Upper lobe of left lung (tissue), 6 donors: ENCODE measurements at regions not wholly inside any gene's neighbourhood (a gene's known extent, or its start where the extent isn't known, plus 50 kb on each side); places are given as distances from the start of the nearest gene placed in this dataset.
"Not testable (repeated sequence)": the region's sequence is repeated elsewhere in the genome, so short reads cannot be mapped to it uniquely, and the experiment has no call there.

Experiments used
- ATAC-seq, 2 donors: fragments of 200-7000 bp; cut with Tn5 transposase; one replicate each; pipeline ENCODE4 v1.9.1; 2022; ENCODE audit warnings: mild to moderate bottlenecking in 2 of 2, moderate library complexity in 2 of 2; ENCODE audit not compliant: low FRiP score in 2 of 2
- DNase-seq, 2 donors: peaks; one replicate each; pipeline ENCODE4 v3.0.0-alpha.2; 2019 to 2020
- H3K27ac ChIP-seq, 4 donors: fragments of 200-600 bp; sonication (generic); one replicate each; pipeline ENCODE4 v1.5.1; 2016 to 2019
- H3K27me3 ChIP-seq, 4 donors: fragments of 200-600 bp; sonication (generic); one replicate each; pipeline ENCODE4 v1.5.1; 2017 to 2019
- H3K36me3 ChIP-seq, 4 donors: fragments of 200-600 bp; sonication (generic); one replicate each; pipeline ENCODE4 v1.5.1; 2016 to 2019
- H3K4me1 ChIP-seq, 4 donors: fragments of 200-600 bp; sonication (generic); one replicate each; pipeline ENCODE4 v1.5.1; 2018 to 2019
- H3K4me3 ChIP-seq, 4 donors: fragments of 200-600 bp; sonication (generic); one replicate each; pipeline ENCODE4 v1.5.1; 2017 to 2019; ENCODE audit warnings: mild to moderate bottlenecking in 2 of 4, moderate library complexity in 1 of 4
- H3K9me3 ChIP-seq, 4 donors: fragments of 200-600 bp; sonication (generic); one replicate each; pipeline ENCODE4 v1.5.1; 2018 to 2019
- EP300 ChIP-seq, 4 donors: sonication (generic); formaldehyde crosslinking; IDR thresholded peaks; one replicate each; pipeline ENCODE4 v1.5.1; 2017; ENCODE audit warnings: antibody characterized with exemption in 4 of 4, control low read depth in 2 of 4
- POLR2A ChIP-seq, 4 donors: fragments of 450-650 bp; IDR thresholded peaks; one replicate each; pipeline ENCODE4 v1.5.1; 2016 to 2017; ENCODE audit warnings: antibody characterized with exemption in 4 of 4, mild to moderate bottlenecking in 2 of 4
- POLR2AphosphoS5 ChIP-seq, 2 donors: sonication (generic); formaldehyde crosslinking; IDR thresholded peaks; one replicate each; pipeline ENCODE4 v1.5.1; 2017; ENCODE audit warnings: antibody characterized with exemption in 2 of 2
- WGBS, 2 donors: methylation state at CpG; one replicate each; pipeline ENCODE4 v1.1.5; 2017 to 2018; 5-methylcytosine and 5-hydroxymethylcytosine counted together
- TF ChIP-seq, protein P1 (sequence below), 6 experiments: fragments of 450-650 bp in 4 of 6; fragments of 200-600 bp in 2 of 6; sonication (generic) in 2 of 6; IDR thresholded peaks; one replicate each; pipeline ENCODE4 v1.5.1; 2016 to 2019; ENCODE audit warnings: antibody characterized with exemption in 6 of 6
- donor health status: DM: no; HTN: no; CAD: no; lungs with moderate emphysema.
- donor health status: DM: no; HTN: yes; CAD: no; lungs with severe emphysema.

DNA sequence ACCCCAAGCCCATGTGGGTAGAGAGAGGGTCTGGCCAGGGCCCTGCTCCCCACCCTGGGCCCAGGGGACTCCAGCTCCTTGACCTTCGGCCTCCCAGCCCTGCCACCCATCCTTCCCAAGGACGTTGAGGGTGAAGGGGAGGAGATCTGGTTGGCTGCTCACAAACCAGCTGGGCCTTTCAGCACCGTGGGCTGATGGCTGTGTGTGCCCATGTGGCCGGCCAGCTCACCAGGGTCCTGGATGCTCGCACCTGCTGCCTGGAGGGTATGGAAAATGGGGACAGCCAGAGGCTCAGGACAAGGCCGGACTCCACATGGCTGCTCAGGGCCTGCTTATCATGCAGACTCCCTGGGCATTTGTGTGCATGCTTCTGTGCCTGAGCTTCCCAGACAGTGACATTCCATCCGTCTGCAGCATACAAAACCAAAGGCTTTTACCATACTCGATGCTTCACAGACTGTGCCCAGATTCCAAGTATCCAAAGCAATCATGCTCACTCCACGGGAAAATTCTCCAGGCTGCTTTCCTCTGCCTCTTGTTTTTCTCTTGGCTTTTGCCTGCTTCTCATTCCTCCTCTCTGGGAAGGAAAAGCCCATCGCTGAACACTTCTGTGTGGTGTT lies 112.5 kb upstream of the ZNF469 start:
- not testable (repeated sequence) for H3K9me3 ChIP-seq, H3K27me3 ChIP-seq, H3K27ac ChIP-seq, H3K36me3 ChIP-seq, DNase-seq, ATAC-seq, H3K4me3 ChIP-seq, H3K4me1 ChIP-seq
- 79% methylated on average over 8 to 10 of the region's 10 CpGs for WGBS, 2 donors

DNA sequence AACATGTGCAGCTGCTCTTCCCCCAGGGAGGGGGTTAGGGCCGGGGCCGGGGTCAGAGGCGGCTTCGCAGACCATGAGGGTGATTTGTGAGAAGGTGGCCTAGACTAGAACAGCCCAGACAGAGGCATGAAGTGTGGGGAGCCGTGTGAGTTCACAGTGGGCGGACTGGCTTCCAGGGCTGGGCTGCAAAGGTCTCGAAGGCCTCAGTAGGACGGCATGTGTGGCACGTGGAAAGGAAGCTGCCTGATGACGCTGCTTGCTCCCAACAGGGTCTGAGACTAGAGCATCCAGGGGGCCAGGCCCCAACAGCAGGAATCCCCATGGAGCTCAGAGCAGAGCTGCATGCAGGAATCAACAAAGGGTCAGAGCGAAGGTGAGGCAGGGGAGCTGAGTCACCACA lies 111.5 kb upstream of the ZNF469 start:
- not testable (repeated sequence) for H3K27me3 ChIP-seq, H3K36me3 ChIP-seq, ATAC-seq, DNase-seq, H3K4me1 ChIP-seq, H3K4me3 ChIP-seq, H3K27ac ChIP-seq, H3K9me3 ChIP-seq
- WGBS, 2 donors = 93% methylated on average over 3 of the region's 11 CpGs; no CpG with 5 or more reads in 1 of the 2 donors

DNA sequence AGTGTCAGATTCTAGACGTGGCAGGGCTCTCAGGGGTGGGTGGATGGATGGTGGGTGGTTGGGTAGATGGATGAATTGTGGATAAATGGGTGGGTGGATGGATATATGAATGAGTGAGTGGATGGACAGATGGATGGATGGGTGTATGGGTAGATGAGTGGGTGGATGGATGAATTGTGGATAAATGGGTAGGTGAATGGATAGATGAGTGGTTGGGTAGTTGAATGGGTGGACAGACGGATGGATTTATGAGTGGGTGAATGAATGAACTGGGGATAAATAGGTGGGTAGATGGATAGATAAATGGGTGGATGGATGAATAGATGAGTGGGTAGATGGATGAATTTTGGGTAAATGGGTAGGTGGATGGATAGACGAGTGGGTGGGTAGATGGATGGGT lies 111.0 kb upstream of the ZNF469 start:
- not testable (repeated sequence) for H3K4me1 ChIP-seq, DNase-seq, H3K27ac ChIP-seq, H3K9me3 ChIP-seq, H3K4me3 ChIP-seq, H3K36me3 ChIP-seq, ATAC-seq, H3K27me3 ChIP-seq
- WGBS, 2 donors = 65 to 77% methylated on average over 3 of the region's 3 CpGs

DNA sequence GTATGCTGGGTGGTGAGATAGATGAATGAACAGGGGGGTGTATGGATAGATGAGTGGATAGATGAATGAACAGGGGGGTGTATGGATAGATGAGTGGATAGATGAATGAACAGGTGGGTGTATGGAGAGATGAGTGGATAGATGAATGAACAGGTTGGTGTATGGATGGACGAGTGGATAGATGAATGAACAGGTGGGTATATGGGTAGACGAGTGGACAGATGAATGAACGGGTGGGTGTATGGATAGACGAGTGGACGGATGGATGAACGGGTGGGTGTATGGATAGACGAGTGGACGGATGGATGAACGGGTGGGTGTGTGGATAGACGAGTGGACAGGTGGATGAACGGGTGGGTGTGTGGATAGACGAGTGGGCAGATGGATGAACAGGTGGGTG lies 110.3 kb upstream of the ZNF469 start:
- H3K36me3 ChIP-seq, H3K27me3 ChIP-seq, H3K4me1 ChIP-seq, ATAC-seq, H3K9me3 ChIP-seq, H3K4me3 ChIP-seq, DNase-seq, H3K27ac ChIP-seq: not testable (repeated sequence)
- WGBS, 2 donors = 87% methylated on average over 12 of the region's 12 CpGs

DNA sequence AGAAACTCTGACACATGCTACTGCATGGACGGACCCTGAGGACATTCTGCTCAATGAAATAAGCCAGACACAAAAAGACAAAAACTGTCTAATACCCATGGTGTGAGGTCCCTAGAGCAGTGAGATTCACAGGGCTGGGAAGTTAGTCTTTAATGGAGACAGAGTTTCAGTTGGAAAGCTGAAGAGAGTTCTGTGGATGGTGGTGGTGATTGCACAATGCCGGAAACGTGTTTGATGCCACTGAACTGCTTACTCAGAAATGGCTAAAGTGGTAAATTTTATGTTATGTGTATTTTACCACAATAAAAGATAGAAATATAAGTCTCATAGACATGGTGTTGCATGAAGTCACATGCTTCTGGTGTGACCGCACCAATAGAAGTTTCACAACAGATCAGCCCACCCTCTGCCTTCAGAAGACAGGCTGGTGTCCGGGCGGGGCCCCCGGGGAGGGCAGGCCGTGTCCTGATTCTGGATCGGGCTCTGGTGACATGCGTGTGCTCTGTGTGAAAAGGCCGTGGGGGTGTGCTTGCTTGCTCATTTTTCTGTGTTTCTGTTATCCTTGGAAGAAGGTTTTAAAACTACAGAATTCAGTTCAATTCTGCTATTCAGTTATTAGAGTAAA lies 108.5 kb upstream of the ZNF469 start:
- DNase-seq, H3K4me3 ChIP-seq, H3K36me3 ChIP-seq, H3K4me1 ChIP-seq, H3K27me3 ChIP-seq, H3K9me3 ChIP-seq, H3K27ac ChIP-seq: not testable (repeated sequence)
- 64 to 71% methylated on average over 11 of the region's 11 CpGs for WGBS, 2 donors
- ATAC-seq = peak; percentile 44 to 87

DNA sequence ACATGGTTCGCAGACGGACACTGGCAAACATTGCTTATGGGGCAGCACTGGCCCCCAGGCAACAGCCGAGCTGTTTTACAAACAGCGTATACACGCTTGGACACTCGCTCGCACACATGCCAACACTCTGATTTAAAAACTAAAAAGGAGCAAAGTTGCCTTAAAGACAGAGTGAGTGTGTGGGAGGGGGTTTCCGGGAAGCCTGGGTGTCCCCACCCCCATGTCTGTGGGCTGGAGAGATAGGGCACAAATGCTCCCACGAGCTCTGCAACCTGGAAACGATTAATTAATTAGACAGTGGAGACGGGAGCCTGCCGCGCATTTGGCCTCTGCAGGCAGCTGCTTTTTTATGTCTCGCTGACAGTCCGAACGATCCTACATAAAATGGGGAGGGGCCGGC lies 107.9 kb upstream of the ZNF469 start:
- Histone ChIP-seq H3K4me3 (no peak overlapping the region), H3K9me3 (no peaks in the 10 kb centered on the region), H3K4me1 (peaks cover 0 to 3% (median 0%) of the 10 kb centered on the region in 4 donors), H3K36me3 (no peaks in the 10 kb centered on the region), H3K27me3 (no peaks in the 10 kb centered on the region), H3K27ac (no peak overlapping the region)
- DNase-seq = no peak
- peak; percentile 34 to 61 for ATAC-seq
- TF ChIP-seq, protein P1, sequence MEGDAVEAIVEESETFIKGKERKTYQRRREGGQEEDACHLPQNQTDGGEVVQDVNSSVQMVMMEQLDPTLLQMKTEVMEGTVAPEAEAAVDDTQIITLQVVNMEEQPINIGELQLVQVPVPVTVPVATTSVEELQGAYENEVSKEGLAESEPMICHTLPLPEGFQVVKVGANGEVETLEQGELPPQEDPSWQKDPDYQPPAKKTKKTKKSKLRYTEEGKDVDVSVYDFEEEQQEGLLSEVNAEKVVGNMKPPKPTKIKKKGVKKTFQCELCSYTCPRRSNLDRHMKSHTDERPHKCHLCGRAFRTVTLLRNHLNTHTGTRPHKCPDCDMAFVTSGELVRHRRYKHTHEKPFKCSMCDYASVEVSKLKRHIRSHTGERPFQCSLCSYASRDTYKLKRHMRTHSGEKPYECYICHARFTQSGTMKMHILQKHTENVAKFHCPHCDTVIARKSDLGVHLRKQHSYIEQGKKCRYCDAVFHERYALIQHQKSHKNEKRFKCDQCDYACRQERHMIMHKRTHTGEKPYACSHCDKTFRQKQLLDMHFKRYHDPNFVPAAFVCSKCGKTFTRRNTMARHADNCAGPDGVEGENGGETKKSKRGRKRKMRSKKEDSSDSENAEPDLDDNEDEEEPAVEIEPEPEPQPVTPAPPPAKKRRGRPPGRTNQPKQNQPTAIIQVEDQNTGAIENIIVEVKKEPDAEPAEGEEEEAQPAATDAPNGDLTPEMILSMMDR (IDR thresholded peaks at IDR 0.05) = no peak
- no peak for TF ChIP-seq EP300 (IDR thresholded peaks at IDR 0.05)
- TF ChIP-seq POLR2AphosphoS5 (IDR thresholded peaks at IDR 0.05) = no peak
- TF ChIP-seq POLR2A (IDR thresholded peaks at IDR 0.05) = no peak
- 49 to 56% methylated on average over 11 to 17 of the region's 17 CpGs for WGBS, 2 donors

DNA sequence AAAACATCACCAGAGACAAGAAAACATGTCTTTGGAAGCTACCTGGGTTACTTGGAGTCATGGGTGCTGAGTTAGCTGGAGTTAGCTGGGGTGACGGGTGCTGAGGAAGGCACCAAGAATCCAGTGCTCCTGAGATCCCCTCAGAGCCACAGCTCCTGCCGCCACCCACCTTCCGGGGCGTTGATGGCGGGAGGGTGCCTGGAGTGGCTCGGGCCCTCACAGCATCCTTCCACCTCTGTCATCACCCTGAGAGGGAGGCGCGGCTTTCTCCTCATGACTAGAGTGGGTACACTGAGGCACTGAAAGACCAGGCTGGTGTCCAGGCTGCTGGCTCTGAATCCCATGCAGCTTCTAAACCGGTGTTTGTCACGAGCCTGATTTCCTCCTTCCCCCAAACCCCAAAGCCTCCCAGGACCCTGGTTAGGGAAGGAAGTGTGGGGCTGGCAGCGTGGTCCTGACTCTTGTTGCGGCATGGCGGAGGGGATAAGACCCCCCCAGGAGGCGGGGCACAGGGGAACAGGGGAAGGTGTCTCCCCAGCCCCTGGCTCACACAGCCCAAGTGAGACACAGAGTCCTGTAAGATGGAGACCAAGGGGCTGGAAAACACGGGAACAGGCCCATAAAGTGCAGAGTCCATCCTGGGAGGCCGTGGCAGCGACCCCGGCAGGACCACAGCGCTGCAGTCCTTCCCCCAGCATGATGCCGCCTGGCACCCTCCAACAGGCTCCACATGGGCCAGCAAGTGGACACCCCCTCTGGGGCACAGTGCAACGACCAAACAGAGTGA lies 107.2 kb upstream of the ZNF469 start:
- not testable (repeated sequence) for H3K9me3 ChIP-seq, DNase-seq, H3K4me1 ChIP-seq, H3K27ac ChIP-seq, H3K36me3 ChIP-seq, H3K4me3 ChIP-seq, H3K27me3 ChIP-seq
- 63 to 81% methylated on average over 4 to 20 of the region's 21 CpGs for WGBS, 2 donors
- peak; percentile 22 to 49 for ATAC-seq

DNA sequence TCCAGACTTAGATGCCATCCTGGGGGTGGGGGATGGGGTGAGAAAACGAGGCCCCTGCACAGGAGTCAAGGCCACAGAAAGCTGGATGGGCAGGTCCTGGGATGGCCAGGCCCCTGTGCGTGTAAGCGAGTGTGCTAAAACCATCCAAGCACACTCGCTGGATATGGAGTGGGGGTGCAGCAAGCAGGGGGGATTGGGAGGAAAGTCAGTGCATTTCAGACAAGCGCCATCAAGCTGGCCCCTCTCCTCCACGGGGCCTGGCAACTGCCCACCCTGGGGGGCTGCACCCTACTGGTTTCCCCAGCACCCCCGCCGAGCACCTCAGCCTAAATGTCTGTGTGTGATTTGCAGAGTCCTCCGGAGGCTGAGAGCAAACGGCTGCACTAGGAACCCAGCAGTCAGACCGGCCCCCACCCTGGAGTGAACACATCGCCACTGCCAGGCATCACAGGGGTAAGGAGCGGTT lies 106.6 kb upstream of the ZNF469 start:
- not testable (repeated sequence) for H3K36me3 ChIP-seq, H3K27ac ChIP-seq, DNase-seq, H3K4me1 ChIP-seq, H3K9me3 ChIP-seq, H3K27me3 ChIP-seq, H3K4me3 ChIP-seq
- 58 to 74% methylated on average over 10 to 13 of the region's 13 CpGs for WGBS, 2 donors
- peak in 1 of 2 donors; percentile 65 for ATAC-seq
